Left ventricle myocardium inferior (tissue), 1 donor: ENCODE measurements at regions not wholly inside any gene's neighbourhood (a gene's known extent, or its start where the extent isn't known, plus 50 kb on each side); places are given as distances from the start of the nearest gene placed in this dataset.

Experiments
- DNase-seq: peaks from one replicate; pipeline ENCODE4 v3.0.0-alpha.2; 2020
- H3K27ac ChIP-seq: fragments of 200-600 bp; replicated peaks from 2 replicates; pipeline ENCODE4 v1.8.0; 2021
- H3K27me3 ChIP-seq: fragments of 200-600 bp; 2 replicates; pipeline ENCODE4 v1.8.0; 2021; ENCODE audit warnings: low read depth
- H3K36me3 ChIP-seq: fragments of 200-600 bp; 2 replicates; pipeline ENCODE4 v1.8.0; 2021
- H3K4me1 ChIP-seq: fragments of 200-600 bp; 2 replicates; pipeline ENCODE4 v1.8.0; 2021
- H3K4me3 ChIP-seq: fragments of 200-600 bp; 2 replicates; pipeline ENCODE4 v1.8.0; 2021; ENCODE audit warnings: mild to moderate bottlenecking, moderate library complexity
- H3K9me3 ChIP-seq: fragments of 200-600 bp; replicated peaks from 2 replicates; pipeline ENCODE4 v1.8.0; 2021
- CTCF ChIP-seq: fragments of 200-600 bp; IDR thresholded peaks from 2 replicates; pipeline ENCODE4 v1.8.0; 2021; ENCODE audit warnings: antibody characterized with exemption, mild to moderate bottlenecking, borderline replicate concordance
- intact Hi-C: fragments of 100-400 bp; cut with micrococcal nuclease; formaldehyde crosslinking; loops from one replicate; pipeline ENCODE4 v1.11.0; 2022
- donor health status: DM: no; HTN: yes; CAD: no; lungs with severe emphysema.

DNA sequence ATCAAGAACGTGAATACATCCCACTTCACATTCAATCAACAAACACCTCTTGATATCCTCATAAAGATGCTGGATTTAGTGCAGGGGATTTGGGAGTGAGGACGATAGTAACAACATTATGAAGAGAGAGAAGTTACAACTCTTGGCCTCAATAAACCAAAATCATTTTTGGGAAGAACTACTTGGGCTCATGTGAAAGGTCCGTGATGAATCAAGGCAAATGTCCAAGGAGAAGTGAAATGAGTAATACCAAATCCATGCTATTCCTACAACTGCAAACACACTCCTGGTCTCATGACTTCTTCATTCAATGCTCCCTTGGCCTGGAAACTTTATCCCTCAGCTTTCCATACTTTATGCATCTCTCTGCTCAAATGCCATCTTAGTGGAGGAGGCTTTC lies 162.0 kb upstream of the LMNTD1 start:
- intact Hi-C loops, result no loop called here
- no peak for DNase-seq
- H3K4me3 ChIP-seq, result no peak overlapping the region
- H3K4me1 ChIP-seq, result no peaks in the 10 kb centered on the region
- no peak overlapping the region for H3K27ac ChIP-seq
- no peak for TF ChIP-seq CTCF
- peaks cover 16% of the 10 kb centered on the region for H3K9me3 ChIP-seq
- H3K36me3 ChIP-seq, result no peaks in the 10 kb centered on the region
- H3K27me3 ChIP-seq, result no peaks in the 10 kb centered on the region

GRCh38 chr12:25716842-25717241 lies 163.8 kb upstream of the LMNTD1 start:
- H3K27me3 ChIP-seq, result no peaks in the 10 kb centered on the region
- intact Hi-C loops, result no loop called here
- no peaks in the 10 kb centered on the region for H3K4me1 ChIP-seq
- H3K36me3 ChIP-seq, result no peaks in the 10 kb centered on the region
- no peak for DNase-seq
- TF ChIP-seq CTCF, result no peak
- H3K4me3 ChIP-seq, result no peak overlapping the region
- no peak overlapping the region for H3K27ac ChIP-seq
- H3K9me3 ChIP-seq, result no peaks in the 10 kb centered on the region

- Histone ChIP-seq H3K27me3 (no peaks in the 10 kb centered on the region), H3K4me1 (no peaks in the 10 kb centered on the region)
- no peak for TF ChIP-seq CTCF
Measured at GRCh38 chr12:25717552-25717951, 164.5 kb upstream of the LMNTD1 start.

DNA sequence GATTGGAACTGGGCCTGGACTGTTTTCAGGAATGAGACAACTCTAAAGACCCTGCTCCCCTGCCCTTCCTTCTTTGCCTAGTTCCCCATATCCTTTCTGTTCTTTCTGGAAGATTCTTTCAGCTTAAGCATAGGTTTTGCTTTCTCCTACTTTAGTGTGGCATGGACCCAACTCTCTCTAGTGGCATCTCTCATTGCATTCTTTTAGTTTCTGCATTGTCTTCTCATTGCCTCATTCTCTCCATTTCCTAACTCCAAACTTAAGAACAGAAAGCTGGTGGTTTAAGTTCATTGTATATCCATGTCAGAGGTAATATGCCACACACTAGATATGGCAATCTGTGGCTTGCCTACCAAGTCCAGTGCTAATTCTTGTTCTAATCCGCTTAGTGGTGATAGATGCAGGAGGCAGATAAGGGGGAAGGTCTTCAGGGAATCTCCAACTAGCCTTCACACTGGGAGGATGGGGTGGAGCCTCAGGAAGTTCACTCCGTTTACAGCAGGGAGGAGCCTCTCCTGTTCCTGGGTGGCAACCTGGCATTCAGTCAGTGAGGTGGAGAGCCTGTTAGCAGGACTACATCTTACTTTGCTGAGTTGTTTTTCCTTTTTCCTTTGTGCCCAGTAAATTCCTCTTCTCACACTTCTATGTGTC lies 165.1 kb upstream of the LMNTD1 start:
- H3K4me3 ChIP-seq, result no peak overlapping the region
- H3K27ac ChIP-seq, result no peak overlapping the region
- H3K4me1 ChIP-seq, result no peaks in the 10 kb centered on the region
- H3K36me3 ChIP-seq, result no peaks in the 10 kb centered on the region
- intact Hi-C loops, result no loop called here
- no peak for TF ChIP-seq CTCF
- no peaks in the 10 kb centered on the region for H3K27me3 ChIP-seq
- DNase-seq, result no peak
- no peaks in the 10 kb centered on the region for H3K9me3 ChIP-seq

More at GRCh38 chr12:25717552-25717951, 164.5 kb upstream of the LMNTD1 start:
- intact Hi-C loops, result no loop called here
- Histone ChIP-seq H3K27ac (no peak overlapping the region), H3K4me3 (no peak overlapping the region), H3K9me3 (no peaks in the 10 kb centered on the region), H3K36me3 (no peaks in the 10 kb centered on the region)
- no peak for DNase-seq

DNA sequence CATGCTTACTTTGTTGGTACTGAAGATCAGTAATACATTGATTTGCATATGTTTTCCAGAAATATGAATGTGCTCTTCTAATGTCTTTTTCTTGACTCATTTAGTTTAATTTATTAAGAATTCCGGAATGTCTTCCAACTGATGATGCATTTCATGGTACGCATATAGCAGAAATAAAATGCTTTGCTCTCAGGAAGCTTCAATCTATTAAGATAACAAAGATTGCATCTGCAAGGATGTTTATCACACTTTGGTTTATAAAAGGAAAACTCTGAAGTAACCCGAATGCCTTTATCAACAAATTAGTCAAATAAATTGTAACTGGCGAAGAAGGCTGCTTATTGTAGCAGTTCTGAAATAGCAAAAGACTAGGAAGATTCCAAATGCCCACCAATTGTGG lies 166.4 kb upstream of the LMNTD1 start:
- Histone ChIP-seq H3K27ac (no peak overlapping the region), H3K9me3 (no peaks in the 10 kb centered on the region), H3K36me3 (no peaks in the 10 kb centered on the region), H3K4me1 (no peaks in the 10 kb centered on the region), H3K4me3 (no peak overlapping the region), H3K27me3 (no peaks in the 10 kb centered on the region)
- TF ChIP-seq CTCF, result no peak
- intact Hi-C loops, result no loop called here
- DNase-seq, result no peak
